HG02763 (cell line): ENCODE measurements at regions not wholly inside any gene's neighbourhood (a gene's known extent, or its start where the extent isn't known, plus 50 kb on each side); places are given as distances from the start of the nearest gene placed in this dataset.

ENCODE experiments used
- ATAC-seq: cut with Tn5 transposase; IDR thresholded peaks from one replicate; pipeline ENCODE4 v1.9.1; 2021; ENCODE audit warnings: mild to moderate bottlenecking, moderate library complexity; ENCODE audit not compliant: unreplicated experiment

DNA sequence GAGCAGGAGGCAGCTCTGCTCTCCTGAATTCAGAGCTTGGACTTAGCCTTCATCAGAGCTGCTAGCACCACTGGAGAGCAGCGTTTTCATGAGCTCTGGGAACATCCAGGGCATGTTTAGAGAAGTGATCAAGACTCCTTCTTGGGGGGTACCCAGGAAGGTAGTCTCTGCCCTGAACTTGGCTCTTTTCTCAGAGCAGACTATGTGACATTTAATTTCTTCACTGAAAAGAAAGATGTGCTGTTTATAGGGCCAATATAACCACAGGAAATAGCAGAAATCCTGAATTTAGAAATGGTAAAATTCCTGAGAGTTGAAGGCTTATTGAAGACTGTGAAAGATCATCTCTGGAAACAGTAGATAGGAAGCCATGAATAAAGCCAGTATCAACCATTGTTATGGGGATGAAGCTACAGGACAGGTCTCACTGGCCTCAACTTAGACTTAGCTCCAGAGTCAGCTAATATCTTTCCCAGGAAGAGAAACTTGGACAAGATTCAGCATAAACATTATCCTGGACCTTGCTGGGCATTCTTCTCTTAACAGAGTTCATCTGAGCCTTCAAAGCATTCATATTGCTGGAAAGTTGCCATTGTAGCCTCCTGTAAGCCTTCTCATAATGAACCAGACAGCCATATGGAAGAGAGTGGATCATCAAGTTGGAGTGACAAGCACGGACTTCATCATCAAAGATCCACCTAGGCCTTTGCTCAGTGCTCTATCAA is 386.6 kb upstream of the THBS1 start:
- ATAC-seq, result no peak

DNA sequence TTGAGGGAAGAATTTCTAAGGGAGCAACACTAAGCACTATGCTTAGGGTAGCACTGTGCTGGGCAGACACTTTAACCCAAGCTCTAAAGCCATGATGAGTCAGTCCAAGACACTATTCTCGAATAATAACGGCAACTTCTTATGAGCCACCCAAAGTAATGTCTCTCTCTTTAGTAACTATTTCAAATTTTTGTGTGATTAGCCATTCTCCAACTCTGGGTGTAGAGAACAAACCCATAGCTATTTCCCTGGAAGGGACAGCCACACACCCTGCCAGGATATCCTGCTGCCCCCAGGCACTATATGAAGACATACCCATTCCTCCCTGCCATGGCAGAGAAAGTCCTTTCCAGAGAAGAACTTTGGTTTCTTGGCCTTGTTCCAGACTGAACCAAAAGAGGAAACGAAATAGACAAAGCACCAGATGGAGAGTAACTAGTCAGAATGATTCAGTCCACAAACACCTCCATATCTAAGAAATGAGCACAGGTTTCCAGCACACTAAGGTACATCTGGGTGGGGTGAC is 384.9 kb upstream of the THBS1 start:
- no peak for ATAC-seq

DNA sequence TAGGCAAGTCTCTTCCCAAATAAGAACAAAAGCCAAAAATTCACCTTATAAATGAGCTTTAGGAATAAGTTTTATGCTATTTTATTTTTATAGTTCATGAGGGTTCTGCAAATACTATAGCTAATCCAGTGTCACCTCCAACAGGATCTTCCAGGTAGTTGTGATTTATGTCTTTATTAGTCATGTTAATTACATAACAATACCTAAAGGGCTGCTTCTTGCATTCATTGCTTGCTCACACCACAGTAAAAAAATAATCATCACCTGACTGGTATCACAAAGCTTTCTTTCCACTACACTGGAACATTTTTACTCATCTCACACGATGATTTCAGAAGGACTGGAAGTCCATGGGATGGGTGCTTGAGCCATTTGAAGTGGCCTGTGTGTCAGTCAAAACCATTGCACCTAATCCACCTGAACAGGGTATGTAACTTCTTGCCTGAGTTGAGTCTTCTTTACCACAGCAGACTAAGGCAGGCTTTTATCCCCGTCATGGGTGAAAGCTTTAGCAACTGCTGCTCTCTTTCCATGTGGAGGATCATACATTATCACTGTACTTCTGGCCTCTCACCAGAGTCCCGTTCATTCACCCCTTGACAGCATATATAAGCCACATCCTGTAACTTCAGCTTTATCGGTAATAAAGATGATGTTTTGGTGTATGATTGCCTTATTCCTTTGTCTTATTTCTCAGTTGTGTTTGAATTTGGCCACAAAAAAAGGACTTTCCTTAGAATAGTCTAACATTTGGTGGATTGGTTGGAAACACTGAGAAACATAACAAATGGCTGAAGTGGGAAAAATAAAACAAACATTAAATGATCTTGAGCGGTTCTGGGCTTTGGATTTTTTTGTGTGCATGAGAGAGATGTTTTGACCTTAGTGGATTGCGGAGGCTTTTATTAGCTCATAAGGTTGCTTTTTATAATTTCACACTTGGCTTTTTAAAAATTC is 382.6 kb upstream of the THBS1 start:
- no peak for ATAC-seq

DNA sequence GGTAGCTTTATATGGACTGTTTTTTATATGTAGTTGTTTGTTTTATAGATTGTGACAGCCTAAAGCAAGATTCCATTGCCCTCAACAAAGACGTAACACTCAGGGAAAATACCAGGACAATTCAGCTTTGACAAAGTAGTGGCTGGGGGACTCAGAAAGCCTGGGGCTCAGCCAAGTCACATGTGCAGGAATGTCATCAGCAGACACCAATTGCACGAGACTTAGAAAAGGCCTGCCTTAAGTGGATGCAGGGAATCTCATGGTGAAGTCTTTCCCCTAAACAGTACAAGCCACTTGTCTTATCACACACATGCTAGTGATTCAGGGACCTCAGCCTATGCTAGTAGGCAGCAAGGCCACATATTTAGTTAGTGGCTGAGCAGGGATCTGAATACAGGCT is 381.8 kb upstream of the THBS1 start:
- no peak for ATAC-seq

DNA sequence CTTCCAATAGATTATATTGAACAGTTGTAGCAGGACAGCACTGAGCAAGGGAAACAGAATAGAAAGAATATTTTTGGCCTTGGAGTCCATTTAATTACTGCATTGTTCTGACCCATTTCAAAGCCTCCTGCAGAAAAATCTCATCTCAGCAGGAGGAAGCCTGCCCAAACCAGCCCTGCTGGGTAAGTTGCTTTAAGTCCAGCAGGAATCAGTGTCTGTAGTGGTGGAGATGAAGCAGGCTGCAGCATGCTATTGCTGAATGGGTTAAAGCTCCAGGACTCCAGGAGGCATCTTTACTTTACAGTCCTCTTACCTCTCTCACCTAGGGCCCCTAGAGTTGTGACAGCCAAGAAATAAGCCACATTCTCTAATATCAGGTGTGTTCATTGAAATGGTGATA is 380.3 kb upstream of the THBS1 start:
- no peak for ATAC-seq

DNA sequence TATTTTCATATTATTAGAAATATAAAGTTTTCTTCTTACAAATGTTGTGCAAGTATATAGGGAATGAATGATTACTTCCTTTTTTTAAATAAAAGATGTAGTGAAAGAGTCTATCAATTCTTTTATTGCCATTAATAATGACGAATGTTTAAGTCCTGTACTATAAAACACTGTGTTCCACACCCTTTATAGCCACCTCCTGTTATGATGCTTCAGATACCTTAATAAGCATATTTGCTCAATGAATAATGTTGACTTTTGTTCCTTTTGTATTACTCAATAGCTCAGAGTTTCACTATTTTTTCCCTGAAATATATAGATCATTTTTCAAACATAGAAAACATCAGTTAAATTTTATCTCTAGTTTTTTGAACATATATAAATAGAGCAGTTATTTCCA is 378.2 kb upstream of the THBS1 start:
- ATAC-seq, result no peak

DNA sequence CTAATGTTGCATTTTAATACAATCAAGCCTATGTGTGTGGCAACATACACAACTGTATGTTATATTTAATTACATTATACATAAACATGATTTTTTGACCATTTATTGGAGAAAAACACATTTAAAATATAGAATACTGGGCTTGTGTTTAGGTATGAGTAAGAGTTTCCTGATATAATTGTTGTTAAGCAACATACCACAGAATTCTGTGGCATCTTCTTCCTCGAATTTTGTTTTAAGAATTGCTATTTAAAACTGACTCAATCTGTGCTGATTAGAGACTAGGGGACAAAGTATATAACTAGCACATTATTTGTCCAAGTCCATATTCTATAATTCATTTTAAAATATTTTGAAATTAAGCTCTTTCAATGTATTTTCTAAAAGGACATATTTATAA is 376.8 kb upstream of the THBS1 start:
- no peak for ATAC-seq

DNA sequence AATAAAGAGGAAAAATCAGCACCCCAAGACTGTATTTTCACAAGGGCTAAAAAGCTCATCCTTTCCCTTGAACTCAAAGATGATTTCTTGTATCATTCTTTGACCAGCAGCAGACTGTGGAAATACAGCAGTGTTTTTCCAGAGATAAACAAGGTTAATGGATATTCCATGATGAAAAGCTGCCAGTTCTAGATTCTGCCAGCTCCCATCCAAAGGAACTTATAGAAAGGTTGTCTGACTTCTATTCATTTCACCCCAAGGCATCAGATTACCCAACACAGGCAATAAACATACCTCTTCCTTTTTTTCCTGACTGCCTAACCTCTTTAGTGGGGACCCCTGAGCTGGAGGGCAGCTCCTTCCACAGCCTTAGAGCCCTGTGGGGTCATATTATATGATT is 375.8 kb upstream of the THBS1 start:
- no peak for ATAC-seq

DNA sequence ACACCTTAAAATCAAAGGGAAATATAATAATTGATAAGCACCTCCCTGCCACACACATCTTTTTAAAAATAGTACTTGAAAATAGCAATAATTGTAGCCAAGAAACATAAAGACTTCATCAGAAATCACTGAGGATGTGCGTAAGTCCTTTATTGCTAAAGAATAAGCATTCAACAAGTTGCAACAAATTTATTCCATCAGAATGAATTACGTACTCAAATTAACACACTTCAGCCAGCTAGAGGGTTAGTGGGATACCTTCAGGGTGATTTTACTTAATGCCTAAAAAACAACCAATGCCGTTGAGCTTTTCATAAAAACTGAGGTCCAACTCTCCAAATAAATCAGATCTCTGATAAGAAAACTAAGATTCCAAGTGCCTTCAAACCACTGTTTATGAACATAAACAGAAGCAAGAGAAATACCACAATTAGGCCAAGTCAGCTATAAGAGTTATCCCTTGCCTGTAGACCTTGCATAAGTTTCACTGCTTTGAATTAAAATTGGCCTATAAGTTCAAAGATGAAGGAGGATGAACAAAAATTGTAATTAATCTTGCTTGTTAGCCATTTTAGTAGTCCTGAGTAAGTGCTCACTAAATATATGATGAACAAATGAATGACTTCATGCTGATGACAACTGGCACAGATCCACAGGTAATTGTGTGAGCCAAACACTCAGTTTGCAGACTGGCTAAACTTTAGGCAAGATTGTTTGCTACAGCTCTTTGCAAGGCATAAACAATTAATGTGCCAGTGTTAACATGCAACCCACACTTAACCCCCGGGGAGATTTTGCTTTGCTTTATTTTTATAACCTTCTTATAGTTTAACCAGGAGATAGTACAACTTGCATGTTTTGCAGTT is 375.1 kb upstream of the THBS1 start:
- no peak for ATAC-seq

DNA sequence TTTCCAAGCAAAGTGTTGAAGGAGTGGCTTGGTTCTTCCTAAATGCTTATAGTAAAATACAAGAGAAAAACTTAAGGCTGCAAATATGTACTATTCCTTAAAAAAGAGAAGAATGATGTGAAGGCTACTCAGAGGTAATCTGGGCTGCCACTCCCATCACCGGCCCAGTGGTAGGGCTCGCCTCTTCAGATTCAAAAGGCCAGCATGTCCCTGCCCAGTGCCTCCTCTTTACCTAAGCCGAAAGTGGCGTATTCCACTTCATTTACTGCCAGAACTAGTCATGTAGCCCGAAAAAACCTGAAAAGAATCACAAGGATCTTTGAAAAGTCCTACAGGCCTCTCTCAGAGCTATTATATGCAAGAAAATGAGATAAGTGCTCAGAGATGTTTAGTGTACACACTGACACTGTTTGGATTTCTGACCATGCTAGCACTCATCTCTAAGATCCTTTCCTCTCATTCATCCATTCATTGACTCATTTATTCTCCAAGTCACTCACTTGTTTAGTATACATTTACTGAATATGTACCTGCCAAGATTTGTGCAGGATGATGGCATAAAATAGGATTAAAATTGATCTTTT is 373.3 kb upstream of the THBS1 start:
- ATAC-seq, result no peak

DNA sequence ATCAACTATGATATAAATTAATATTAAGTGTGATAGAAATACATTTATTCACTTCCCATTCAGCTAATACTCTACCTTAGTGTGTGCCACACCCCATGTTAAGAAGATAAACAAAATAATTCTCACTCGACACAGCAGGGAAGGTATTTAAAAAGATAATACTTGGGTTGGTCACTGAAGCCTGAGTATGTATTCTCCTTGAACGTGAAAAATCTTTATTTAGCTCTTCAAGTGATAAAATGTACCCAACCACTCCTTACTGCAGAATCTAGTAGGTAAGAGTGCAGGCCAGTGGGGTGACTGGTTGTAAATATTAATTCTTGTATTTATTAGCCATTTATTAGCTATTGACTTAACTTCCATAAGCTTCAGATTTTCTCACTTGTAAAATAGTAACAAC is 372.7 kb upstream of the THBS1 start:
- no peak for ATAC-seq

DNA sequence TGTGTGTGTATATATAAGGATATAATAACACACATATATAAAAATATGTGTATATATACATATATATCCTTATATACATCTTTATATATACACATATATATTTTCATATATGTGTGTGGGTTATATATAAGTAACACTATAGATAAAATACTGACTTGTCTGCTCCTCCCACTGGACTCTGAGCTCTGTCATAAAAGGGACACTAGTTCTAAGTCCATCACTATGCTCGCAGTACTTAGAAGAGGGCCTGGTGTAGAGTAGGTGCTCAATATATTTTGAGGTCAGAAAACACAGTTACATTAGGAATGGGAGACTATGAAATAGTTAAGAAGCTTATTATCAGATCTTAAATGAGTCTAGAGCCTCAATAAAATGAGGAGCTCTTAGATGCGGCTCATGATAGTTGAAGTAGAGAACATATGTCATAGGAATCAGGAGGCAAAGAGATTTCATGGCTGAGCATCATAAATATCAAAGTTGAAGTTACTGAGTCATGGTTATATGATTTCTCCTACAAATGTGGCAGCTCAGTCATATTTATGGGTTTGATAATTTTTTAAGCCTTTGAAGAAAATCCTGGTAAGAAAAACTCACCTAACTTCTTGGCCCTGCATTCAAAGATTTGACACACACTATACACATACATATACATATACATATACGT is 371.2 kb upstream of the THBS1 start:
- no peak for ATAC-seq

DNA sequence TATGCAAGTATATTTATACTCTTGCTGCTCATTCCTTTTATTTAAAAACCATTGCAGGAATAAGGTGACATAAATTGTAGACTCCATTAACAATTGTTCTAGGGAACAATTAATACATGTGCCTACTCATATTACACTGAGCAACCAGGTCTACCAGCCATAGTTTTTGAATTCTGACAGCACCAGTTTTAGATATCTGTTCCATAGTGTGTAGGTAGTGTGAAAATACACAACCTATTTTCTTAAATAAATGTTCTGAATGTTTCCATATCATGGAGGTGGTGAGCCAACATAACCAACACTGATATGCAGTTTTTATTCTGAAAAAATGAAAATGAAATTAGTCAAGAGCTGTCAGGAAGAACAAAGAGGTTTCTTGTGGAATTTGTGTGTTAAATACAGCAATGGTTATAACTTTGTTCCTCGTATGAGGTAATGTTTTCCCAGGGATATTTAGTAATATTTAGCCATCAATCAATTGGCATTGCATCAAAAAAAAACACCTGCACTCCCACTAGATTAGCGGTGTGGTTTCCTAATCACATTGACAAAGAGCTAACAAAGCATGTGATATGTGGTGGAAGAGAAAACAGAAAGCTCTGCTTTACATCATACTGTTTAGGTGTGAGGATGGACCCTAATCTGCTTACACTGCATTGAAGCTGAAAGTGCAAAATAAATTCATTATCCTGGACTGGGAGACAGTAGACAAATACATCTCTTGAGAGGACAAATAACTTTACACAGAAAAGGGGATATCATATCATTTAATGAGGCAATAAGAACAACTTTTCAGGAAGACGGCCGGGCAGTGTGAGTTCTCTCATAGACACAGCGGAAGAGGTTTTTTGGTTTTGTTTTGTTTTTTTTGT is 369.5 kb upstream of the THBS1 start:
- no peak for ATAC-seq

DNA sequence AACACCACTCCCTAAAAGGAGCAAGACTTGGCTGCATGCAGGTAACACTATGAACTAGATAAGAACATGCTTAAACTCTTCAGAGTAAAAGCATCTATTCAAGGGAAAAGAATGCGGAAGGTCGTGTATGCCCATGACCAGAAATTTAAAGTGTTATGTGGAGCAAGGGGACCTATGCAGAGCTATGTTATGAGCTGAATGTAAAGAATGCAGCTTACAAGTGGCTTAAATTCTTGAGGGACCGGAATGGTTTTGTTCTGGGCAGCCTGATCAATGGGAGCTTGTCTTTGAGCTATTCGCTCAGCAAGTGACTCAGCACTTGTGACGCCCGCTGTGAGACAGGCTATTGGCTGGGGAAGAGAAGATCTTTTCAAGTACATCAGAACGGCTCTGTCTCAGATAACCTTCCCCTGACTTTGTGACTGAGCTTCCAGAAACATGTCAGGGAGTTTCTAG is 367.5 kb upstream of the THBS1 start:
- ATAC-seq, result no peak

DNA sequence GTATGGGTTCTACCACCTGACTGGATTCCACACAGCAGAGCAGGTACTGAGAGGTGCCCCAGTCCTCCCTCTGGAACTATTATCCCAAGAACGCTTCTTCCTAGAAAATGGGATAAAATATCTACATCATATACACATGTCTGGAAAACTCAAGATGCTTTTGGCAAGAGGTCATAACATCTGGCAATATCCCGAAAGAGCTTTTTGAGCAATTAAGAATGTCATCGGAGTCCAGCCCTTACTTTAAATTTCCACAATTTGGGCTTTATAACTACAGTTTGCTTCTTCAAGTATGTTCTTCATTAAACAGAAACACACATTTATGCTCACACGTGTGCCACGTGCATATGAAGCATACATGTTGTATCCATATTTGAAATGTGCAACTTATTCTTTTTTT is 365.9 kb upstream of the THBS1 start:
- ATAC-seq, result no peak

DNA sequence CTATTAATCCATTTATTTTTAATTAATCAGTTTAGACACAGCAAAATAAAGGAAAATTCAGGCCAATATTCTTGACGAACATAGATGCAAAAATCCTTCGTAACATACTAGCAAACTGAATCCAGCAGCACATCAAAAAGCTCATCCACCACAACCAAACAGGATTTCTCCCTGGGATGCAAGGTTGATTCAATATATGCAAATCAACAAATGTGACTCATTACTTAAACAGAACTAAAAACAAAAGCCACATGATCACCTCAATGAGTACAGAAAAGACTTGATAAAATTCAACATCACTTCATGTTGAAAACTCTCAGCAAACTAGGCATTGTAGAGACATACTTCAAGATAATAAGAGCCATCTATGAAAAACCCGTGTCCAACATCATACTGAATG is 364.1 kb upstream of the THBS1 start:
- no peak for ATAC-seq

DNA sequence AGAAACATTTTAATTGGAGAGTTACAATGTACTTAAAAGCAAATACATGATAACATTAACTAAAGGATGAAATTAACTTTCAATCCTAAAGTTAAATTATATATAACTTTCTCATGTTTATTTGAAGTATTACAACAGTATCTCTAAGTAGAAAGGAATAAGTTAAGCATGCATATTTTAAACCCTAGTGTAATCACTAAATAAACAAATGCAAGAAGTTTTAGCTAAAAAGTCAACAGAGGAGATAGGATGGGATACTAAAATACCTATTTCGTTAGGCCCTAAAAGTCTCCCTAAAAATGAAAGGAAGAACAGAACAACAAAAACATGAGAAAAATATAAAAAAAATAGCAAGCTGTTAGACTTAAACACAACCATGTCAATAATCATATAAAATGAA is 361.3 kb upstream of the THBS1 start:
- no peak for ATAC-seq

DNA sequence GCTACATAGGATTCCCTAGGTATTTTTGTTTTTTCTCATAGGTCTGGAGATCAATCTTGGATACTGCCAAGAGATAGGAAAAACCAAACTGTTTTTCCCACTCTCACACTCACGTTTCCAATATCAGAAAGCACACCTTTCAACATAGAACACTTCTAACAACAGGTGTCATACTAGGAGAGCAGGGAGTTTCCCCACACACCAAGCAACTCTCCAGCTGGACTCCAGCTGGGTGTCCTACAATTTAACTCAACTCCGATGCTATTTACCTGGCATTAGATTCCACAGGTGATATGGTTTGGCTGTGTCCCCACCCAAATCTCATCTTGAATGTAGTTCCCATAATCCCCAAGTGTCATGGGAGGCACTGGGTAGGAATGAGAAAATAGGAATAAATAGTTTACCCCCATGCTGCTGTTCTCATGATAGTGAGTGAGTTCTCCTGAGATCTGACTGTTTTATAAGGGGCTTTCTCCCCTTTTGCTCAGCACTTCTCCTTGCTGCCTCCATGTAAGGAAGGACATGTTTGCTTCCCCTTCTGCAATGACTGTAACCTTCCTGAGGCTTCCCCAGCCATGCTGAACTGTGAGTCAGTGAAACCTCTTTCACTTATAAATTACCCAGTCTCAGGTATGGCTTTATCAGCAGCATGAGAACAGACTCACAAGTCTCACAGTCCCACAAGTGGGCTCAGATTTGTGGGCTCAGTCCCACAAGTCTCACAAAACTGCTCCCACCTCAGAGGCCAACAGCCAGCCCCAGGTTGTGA is 354.5 kb upstream of the THBS1 start:
- no peak for ATAC-seq
